ENCODE measurements at regions not wholly inside any gene's neighbourhood (a gene's known extent, or its start where the extent isn't known, plus 50 kb on each side); places are given as distances from the start of the nearest gene placed in this dataset.

DNA sequence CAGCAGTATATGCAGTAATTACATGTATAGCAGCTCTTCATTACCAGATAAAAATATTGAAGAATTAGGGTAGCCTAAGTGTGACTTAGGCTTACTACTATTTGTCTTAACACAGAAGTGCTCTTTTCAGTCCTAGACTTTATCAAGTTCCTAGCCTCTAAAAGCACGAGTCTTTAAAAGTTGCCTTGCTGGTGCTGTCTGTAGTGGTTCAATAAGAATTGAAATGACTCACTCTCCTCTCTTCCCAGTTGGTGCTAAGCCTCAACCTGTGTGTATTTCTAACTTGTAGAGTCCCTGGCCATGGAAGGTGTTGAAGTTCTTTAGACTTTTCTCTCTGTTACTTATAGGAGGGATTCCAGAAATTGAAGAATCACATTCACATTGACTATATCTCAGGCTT lies 395.4 kb upstream of the THRB start:
- DNase-seq (ENCODE audit: low read depth): no peak
- TF ChIP-seq, protein P1, sequence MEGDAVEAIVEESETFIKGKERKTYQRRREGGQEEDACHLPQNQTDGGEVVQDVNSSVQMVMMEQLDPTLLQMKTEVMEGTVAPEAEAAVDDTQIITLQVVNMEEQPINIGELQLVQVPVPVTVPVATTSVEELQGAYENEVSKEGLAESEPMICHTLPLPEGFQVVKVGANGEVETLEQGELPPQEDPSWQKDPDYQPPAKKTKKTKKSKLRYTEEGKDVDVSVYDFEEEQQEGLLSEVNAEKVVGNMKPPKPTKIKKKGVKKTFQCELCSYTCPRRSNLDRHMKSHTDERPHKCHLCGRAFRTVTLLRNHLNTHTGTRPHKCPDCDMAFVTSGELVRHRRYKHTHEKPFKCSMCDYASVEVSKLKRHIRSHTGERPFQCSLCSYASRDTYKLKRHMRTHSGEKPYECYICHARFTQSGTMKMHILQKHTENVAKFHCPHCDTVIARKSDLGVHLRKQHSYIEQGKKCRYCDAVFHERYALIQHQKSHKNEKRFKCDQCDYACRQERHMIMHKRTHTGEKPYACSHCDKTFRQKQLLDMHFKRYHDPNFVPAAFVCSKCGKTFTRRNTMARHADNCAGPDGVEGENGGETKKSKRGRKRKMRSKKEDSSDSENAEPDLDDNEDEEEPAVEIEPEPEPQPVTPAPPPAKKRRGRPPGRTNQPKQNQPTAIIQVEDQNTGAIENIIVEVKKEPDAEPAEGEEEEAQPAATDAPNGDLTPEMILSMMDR (conservative IDR thresholded peaks at IDR 0.05; ENCODE audit: low read depth, low read length): no peak
- H3K4me3 ChIP-seq (ENCODE audit: low read depth, low read length): no peak overlapping the region

DNA sequence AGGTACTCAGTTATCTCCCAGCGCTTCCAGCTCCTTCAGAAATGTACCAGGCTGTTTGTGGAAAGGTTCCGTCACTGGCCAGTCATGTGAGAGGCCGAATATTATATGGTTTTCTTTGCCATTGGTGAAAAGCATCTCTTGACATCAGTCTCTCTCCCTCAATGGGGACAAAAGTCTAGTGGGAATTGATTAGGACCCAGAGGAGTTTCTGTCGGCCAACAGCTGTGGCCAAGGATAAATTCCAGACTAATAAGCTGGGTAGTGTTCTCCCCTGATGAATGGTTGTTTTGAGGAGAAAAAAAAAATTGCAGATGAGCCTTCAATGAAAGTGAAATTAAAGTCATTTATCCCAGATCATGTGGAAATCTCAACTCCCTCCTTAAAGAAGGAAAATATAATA lies 404.7 kb upstream of the THRB start:
- DNase-seq (ENCODE audit: low read depth): no peak
- TF ChIP-seq, protein P1 (conservative IDR thresholded peaks at IDR 0.05; ENCODE audit: low read depth, low read length): no peak
- no peak overlapping the region for H3K4me3 ChIP-seq (ENCODE audit: low read depth, low read length)

DNA sequence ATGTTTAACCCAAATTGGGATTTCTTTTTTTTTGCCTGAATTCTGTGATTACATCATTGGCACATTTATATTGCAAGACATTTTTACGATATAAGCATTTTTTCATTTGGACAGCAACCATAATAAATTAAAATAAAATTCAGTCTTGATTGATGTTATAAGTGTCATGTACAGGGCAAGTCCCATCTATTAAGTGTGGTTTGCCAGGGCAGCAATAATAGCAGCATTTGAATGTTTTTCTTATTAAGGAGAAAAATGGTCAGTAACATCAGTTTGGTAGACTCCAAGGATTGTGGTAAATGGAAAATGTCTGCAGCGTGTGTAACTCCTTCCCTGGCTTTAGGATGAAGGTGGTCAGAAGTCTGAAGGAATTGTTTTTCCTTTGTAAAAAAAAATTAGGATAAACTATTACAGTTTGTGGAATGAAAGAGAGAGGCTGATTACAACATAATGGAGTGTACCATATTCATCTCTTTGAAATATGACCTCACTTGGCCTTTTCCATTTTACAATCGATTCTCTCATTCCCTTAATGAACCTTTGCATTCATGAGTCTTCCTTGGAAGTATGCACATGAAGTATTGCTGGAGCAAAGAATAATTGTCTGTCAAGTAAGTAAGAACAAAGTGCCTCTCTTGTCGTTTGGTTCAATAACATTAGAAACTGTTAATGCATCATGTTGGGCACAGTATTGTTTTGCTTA lies 405.4 kb upstream of the THRB start:
- no peak for DNase-seq (ENCODE audit: low read depth)
- TF ChIP-seq, protein P1 (conservative IDR thresholded peaks at IDR 0.05; ENCODE audit: low read depth, low read length): no peak
- H3K4me3 ChIP-seq (ENCODE audit: low read depth, low read length): no peak overlapping the region

DNA sequence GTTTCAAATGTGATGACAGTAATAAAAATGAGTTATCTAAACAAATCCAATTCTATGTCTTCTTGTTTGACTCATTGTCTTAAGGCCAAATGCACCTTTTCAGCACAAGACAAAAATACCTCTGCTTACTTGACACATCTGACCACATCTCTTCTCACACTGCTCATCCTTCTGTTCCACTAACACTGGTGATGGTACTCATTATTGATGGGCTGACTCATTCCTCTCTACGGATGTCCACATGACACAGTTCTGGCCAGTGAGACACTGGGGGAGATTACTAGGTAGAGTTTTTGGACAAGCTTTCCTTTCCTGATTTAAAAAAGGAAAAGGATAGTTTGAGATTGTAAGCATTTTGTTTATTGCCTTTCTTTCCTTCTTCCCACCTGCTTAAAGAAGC lies 410.6 kb upstream of the THRB start:
- H3K4me3 ChIP-seq (ENCODE audit: low read depth, low read length): no peak overlapping the region
- no peak for DNase-seq (ENCODE audit: low read depth)
- TF ChIP-seq, protein P1 (conservative IDR thresholded peaks at IDR 0.05; ENCODE audit: low read depth, low read length): no peak

DNA sequence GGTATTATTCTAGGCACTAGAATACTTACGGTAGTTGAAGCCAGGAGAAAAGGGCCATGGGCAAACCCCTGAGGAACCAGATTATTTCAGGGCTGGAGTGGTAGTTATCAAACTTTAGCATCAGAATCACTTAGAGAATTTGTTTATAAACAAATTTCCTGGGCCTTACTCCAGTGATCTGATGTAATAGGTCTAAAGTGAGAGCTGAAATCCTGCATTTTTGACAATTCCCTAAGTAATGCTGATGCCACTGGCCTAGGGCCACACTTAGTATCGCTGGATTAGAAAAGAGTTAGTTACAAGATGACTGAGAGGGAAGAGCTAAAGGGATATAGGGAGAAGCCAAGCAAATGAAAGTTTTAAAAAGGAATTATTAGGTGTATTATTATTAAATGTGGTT lies 412.5 kb upstream of the THRB start:
- no peak for DNase-seq (ENCODE audit: low read depth)
- H3K4me3 ChIP-seq (ENCODE audit: low read depth, low read length): no peak overlapping the region
- TF ChIP-seq, protein P1 (conservative IDR thresholded peaks at IDR 0.05; ENCODE audit: low read depth, low read length): no peak

DNA sequence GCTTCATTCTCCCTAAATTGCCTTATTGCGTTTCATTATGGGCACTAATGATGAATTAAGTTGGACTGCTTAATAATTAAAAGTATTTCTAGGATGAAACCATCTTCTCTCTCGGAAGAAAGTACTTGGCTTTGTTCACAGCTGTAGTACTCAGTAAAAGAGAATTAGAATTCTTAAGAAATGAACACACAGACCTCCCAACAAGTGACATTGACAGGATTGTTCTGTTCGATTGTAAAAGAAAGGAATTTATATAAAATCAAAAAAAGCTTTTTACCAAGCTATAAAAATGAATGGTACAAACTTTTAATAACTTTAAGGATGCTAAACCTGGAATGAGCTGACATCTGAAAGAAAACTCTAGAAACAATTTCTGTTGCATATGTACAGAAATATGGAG lies 416.4 kb upstream of the THRB start:
- TF ChIP-seq, protein P1 (conservative IDR thresholded peaks at IDR 0.05; ENCODE audit: low read depth, low read length): no peak
- H3K4me3 ChIP-seq (ENCODE audit: low read depth, low read length): no peak overlapping the region
- DNase-seq (ENCODE audit: low read depth): no peak

DNA sequence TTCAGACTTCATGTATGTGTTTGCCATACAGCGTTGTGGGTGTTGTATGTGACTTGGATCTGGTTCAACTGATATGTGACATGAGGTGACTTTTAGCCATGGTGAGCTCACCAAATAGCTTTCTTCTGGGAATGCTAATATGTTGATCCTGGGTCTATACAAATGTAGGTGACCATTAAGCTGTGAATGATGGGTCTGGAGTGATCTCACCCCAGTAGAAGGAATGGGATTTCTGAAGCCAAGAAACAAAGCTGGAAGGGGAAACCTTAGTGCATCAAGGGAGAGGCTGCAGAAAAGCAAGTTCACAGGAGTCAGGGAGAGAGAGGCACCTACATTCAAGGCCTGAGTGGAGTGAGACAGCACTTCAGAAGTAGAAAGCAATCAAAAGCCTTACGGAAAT lies 421.0 kb upstream of the THRB start:
- TF ChIP-seq, protein P1 (conservative IDR thresholded peaks at IDR 0.05; ENCODE audit: low read depth, low read length): no peak
- H3K4me3 ChIP-seq (ENCODE audit: low read depth, low read length): no peak overlapping the region
- no peak for DNase-seq (ENCODE audit: low read depth)

Data from epithelial cell of proximal tubule (primary cell).